ENCODE measurements at regions not wholly inside any gene's neighbourhood (a gene's known extent, or its start where the extent isn't known, plus 50 kb on each side); places are given as distances from the start of the nearest gene placed in this dataset.

DNA sequence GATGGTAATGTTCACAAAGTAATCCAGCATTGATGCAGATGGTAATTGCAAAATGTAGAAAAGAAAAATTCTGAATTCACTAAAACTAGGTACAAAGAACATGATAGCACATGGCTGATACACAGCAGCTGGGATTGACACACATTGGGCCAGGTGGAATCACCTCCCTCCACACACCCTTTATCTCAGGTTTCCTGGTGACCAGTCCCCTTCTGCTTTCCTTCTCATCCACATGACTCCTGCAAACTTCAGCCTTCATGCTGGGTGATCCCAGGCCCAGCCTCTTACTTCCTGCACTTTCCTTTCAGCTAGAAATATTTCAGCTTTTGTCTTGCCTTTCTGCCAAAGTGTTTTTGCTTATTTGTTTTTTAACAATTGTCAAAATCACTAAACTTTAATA, 246.9 kb downstream of the LNPK start:
- TF ChIP-seq GATA3 (IDR thresholded peaks at IDR 0.05; ENCODE audit: low read depth, low read length), result no peak
- TF ChIP-seq GATA2 (IDR thresholded peaks at IDR 0.05; ENCODE audit: low read depth, low read length), result no peak

DNA sequence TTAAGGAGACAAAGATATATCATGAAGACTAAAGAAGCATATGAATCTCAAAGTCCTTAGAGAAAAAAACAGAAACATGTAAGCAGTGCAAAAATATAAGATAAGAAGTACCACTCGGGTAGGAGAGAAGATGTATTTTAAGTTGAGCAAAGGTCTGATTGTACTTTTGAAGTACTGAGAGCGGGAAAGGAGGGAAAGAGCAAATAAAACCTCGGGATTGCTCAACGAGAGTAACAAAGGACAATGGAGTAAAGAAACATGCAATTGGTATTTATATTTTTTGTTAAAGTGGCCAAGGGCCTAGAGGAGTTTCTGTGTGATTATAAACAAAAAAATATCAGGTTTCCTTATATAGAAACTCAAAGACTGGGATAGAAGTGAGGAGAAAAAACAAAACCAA, 251.9 kb downstream of the LNPK start:
- TF ChIP-seq GATA2 (IDR thresholded peaks at IDR 0.05; ENCODE audit: low read depth, low read length) (no peak), GATA3 (IDR thresholded peaks at IDR 0.05; ENCODE audit: low read depth, low read length) (no peak)

DNA sequence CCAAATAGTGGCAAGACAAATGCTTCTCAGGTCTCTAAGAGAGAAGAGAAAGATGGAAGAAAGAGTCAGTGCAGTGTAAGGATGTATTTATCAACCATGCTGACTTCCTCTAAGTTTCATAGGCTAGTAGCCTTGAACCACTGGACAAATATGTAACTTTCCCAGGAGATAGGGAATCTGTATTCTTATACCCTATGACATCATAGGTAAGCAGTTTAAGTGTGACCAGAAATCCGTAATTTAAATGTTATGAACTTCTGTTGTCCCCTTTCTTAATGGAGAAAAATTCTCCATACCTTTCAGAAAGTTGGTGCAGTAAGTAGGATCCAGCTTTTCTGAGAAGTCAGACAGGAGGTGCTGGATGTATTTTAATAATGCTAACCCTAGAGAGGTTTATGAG, 256.2 kb downstream of the LNPK start:
- TF ChIP-seq GATA3 (IDR thresholded peaks at IDR 0.05; ENCODE audit: low read depth, low read length) (no peak), GATA2 (IDR thresholded peaks at IDR 0.05; ENCODE audit: low read depth, low read length) (no peak)

DNA sequence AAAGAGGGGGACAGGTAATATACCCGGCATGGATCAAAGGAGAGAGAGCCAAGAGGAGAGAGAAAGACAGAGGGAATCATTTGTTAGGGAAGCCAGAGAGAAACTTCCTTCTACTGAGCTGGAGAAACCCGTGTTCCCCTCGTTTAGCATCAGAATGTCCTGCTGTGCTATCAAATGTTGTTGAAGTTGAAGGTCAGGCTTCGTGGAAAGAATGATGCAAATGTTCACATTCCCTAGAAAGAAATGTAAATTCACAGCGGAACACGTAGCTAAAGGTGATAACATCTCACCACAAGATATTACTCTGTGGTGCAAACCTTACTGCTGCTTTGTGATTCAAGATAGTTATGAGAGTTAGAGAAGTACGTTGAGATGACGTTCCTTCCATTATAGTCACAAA, 258.1 kb downstream of the LNPK start:
- no peak for TF ChIP-seq GATA2 (IDR thresholded peaks at IDR 0.05; ENCODE audit: low read depth, low read length)

DNA sequence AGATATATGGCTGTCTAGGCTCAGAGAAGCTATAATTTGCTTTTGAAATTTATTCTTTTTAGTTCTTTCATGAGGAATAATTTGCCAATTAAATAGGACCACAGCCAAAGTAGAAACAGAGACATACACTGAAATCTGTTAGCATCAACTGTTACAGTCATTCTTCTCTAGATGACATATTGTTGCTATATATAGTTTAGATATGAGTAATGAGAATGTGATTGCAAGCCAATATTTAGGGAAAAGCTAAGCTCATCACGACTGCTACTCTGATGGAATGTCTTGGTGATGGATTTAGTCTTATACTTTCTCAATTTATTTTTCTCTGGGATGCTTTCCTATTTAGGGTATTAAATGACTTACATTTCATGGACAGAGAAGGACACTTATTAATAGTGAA, 259.1 kb downstream of the LNPK start:
- TF ChIP-seq GATA2 (IDR thresholded peaks at IDR 0.05; ENCODE audit: low read depth, low read length) (no peak), GATA3 (IDR thresholded peaks at IDR 0.05; ENCODE audit: low read depth, low read length) (no peak)

DNA sequence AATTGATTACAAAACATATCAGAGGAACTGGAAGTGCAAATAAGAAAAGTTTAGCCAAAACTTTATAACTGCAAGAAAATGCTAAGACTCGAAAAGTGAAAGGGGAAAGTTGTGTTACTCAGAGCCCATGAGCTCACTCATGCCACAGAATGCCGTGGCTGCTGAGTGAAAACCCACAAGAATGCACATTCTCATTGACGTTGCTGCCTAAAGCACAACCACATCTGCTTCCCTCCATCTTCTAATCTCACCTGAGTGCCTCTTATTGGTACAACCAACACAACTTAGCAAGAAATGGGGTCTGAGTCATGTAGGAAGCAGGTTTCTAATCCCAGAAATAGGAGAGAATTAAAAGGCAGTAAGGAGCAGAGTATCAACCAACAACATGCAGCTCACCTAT, 259.7 kb downstream of the LNPK start:
- TF ChIP-seq GATA3 (IDR thresholded peaks at IDR 0.05; ENCODE audit: low read depth, low read length) (no peak), GATA2 (IDR thresholded peaks at IDR 0.05; ENCODE audit: low read depth, low read length) (no peak)

DNA sequence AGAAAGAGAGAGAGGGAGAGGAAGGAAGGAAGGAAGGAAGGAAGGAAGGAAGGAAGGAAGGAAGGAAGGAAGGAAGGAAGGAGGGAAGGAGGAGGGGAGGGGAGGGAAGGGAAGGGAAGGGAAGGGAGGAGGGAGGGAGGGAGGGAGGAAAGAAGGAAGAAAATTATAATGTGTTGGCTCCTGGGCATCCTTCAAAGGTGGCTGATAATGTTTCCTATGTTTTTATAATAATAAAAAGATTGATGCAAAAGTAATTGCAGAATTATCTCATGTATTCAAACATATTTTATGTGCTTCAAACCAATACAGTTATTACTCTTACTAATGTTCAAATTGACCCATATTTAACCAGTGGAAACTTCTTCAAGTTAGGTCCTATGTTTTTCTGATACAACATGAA, 260.9 kb downstream of the LNPK start:
- TF ChIP-seq GATA3 (IDR thresholded peaks at IDR 0.05; ENCODE audit: low read depth, low read length), result no peak
- TF ChIP-seq GATA2 (IDR thresholded peaks at IDR 0.05; ENCODE audit: low read depth, low read length), result no peak

DNA sequence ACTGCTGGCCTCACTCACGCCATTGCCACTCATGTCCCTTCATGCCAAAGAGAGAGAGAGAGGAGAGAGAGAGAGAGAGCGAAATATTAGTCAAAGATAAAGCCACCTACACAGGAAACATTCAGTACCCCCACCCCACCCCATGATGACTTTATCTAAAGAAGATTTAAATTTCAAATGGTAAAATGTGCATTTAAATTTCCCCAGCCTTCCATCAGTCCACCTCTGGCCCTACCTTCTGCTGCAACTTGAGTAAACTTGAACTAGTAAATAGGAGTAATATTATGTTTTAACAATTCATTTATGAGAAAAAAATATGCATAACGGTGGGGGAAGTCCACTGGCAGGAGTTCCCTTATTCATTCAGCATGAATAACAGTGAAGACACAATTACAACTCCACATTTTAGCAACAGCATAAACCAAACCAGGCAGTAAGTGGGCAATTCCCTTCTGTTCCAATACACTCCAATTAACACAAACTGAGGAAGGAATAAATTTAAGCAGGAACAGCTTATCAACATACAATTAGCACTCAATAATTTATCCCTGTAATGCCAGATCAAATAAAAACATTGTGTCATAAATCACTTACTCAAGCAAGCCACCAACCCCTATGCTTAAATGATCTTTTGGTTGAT, 264.2 kb downstream of the LNPK start:
- TF ChIP-seq GATA2 (IDR thresholded peaks at IDR 0.05; ENCODE audit: low read depth, low read length) (no peak), GATA3 (IDR thresholded peaks at IDR 0.05; ENCODE audit: low read depth, low read length) (no peak)

DNA sequence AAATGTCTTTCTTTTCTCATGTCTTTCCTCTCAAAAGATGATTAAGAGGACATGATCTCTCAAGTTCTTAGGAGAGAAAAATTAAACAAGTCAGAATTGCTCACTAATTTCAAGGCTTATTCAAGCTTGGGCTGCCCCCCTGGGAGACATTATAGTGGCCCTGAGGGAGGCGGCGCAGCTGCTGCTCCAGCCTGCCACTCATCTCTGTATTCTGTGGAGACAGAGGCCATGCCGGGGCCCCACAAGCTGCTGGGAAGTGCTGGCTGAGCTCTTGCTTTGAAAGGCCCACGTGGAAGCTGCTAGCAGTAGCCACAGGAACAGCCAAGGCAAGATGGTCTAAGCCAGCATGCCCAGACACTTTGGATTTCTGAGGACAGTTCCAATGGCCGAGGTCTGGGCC, 267.4 kb downstream of the LNPK start:
- TF ChIP-seq GATA3 (IDR thresholded peaks at IDR 0.05; ENCODE audit: low read depth, low read length), result no peak
- no peak for TF ChIP-seq GATA2 (IDR thresholded peaks at IDR 0.05; ENCODE audit: low read depth, low read length)

DNA sequence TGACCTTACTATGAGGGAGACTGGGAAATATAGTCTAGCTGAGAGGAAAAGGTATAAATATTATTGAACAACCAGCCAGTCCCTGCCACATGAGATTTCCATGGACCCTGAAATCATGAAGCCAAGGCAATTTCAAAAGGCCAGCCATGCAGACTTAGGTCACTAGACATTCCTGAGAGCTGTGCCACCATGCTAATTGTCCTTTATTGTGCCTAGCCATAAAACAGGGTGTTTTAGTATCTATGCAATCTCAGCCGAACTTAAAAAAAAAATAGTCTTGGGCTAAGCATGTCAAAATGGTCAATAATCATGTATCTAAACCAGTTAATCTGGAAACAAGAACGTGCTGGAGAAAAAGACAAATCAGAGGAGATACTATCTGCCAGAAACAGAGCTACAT, 269.5 kb downstream of the LNPK start:
- TF ChIP-seq GATA3 (IDR thresholded peaks at IDR 0.05; ENCODE audit: low read depth, low read length), result no peak

DNA sequence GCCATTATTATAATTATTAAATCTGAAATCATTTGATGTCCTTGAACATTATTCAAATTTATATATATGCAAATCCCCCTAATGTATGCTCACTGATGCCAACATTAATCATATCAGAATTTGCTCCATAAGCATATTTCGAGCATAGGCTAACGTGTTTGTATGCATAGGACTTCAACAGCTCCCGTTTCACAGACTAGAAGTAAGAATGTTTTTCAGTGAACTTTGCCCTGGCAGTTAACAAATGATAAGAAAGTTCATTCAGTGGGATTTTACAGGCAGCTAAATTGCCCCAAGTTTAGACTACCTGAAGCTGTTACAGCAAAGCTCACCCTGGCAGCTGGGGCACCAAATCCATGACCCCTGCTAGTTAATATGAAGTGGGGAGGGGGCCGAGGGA, 272.0 kb downstream of the LNPK start:
- TF ChIP-seq GATA2 (IDR thresholded peaks at IDR 0.05; ENCODE audit: low read depth, low read length) (no peak), GATA3 (IDR thresholded peaks at IDR 0.05; ENCODE audit: low read depth, low read length) (no peak)

DNA sequence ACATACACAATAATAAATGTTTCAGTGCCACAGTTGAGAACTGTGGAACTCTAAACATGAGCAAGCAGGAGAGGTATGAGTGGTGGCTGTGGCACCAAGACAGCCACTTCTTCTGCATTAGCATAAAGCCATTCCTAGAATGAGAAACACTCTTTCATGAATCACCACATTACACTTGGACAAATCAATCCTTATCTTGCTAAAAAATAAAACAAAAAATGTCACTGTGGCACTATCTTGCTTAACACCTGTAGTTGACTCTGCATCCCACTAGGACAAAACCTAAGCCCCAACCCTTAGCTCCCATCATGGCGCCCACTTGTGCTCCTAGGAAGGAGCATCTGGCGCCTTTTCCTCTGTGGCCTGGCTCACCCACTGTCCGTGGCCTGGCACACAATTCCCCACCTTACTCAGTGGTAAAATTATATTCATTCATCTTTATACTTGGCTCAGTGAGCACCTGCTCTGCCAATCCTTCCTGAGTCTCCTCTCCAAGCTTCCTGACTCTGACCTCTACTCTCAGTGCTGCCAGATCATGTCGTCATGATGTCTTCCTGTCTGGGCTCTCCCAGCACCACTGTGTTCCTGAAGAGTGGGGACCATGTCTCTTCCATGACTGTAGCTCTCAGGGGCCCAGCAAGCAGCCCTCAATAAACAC, 272.9 kb downstream of the LNPK start:
- TF ChIP-seq GATA2 (IDR thresholded peaks at IDR 0.05; ENCODE audit: low read depth, low read length), result no peak
- TF ChIP-seq GATA3 (IDR thresholded peaks at IDR 0.05; ENCODE audit: low read depth, low read length), result no peak

DNA sequence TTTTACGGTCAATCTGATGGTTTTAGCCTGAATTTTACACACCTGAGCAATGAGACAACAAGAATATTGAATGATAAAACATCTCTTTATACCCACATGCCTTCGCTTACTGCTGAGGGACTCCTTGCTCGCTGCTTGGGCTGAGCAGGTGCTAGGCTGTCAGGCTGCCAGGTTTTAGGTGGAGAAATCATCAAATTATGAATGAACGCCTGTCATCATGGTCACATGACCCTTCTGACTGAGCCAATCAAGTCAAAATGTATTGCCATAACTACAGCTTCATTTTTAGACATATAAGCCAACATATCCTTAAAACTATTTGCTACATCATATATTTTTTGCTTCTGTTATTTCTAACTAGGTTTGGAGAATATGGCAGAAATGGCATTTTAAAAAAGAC, 274.0 kb downstream of the LNPK start:
- TF ChIP-seq GATA3 (IDR thresholded peaks at IDR 0.05; ENCODE audit: low read depth, low read length) (no peak), GATA2 (IDR thresholded peaks at IDR 0.05; ENCODE audit: low read depth, low read length) (no peak)

DNA sequence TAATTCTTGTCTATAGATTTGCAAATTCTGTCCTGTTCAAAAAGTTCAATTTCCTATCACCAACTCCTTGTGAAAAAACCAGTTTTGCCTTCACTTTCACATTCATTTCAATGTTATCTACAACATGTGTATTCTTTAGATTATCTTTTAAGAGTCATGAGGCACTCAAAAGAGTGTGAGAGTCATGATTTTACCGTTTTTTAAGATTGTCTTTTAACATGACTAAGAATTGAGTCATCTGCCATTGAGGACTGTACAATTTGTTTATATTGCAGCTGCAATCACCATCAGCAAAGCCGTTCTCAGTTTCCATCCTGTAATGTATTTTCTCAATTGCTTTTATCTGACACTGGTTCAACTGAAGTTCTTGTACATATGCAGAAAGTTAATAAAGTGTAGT, 275.8 kb downstream of the LNPK start:
- TF ChIP-seq GATA2 (IDR thresholded peaks at IDR 0.05; ENCODE audit: low read depth, low read length), result no peak
- no peak for TF ChIP-seq GATA3 (IDR thresholded peaks at IDR 0.05; ENCODE audit: low read depth, low read length)

DNA sequence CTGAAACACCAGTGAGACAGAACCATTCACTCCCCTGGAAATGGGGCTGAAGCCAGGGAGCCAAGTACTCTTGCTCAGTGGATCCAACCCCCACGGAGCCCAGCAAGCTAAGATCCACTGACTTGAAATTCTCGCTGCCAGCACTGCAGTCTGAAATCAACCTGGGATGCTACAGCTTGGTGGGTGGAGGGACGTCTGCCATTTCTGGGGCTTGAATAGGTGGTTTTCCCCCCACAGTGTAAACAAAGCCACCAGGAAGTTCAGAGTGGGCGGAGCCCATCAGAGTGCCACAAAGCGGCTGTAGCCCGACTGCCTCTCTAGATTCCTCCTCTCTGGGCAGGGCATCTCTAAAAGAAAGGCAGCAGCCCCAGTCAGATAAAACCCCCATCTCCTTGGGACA, 292.8 kb downstream of the LNPK start:
- no peak for TF ChIP-seq GATA2 (IDR thresholded peaks at IDR 0.05; ENCODE audit: low read depth, low read length)
- TF ChIP-seq GATA3 (IDR thresholded peaks at IDR 0.05; ENCODE audit: low read depth, low read length), result no peak

DNA sequence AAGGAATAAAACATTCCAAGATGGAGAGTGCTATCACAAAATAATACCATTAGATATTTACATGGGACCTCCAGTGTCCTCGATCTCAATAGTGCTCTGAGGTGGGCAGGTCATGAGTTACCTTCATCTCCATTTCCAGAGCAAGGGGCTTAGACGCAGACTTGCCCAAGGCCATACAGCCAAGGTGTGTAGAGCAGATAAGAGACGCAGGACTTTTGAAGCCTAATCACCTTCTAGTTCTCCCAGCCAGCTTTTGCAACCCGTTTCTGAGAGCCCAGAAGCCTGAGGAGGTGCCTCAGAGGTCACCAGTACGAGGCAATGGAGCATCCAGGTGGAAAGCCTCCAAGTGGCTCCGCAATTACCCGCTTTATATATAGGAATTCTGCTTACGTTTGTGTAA, 294.7 kb downstream of the LNPK start:
- TF ChIP-seq GATA2 (IDR thresholded peaks at IDR 0.05; ENCODE audit: low read depth, low read length), result no peak
- TF ChIP-seq GATA3 (IDR thresholded peaks at IDR 0.05; ENCODE audit: low read depth, low read length), result no peak

Measured in SH-SY5Y (cell line).